ENCODE measurements at regions not wholly inside any gene's neighbourhood (a gene's known extent, or its start where the extent isn't known, plus 50 kb on each side); places are given as distances from the start of the nearest gene placed in this dataset.

- no peaks in the 10 kb centered on the region for H3K9me3 Mint-ChIP-seq (ENCODE audit: unreplicated experiment)
- BruUV-seq (replicated peaks) = no TSS peak
- H3K4me1 Mint-ChIP-seq (ENCODE audit: low read depth, unreplicated experiment) = peaks cover 9% of the 10 kb centered on the region
- H3K4me3 ChIP-seq (ENCODE audit: low read depth, low read length) = no peak overlapping the region
- TF ChIP-seq CTCF (IDR thresholded peaks at IDR 0.05; ENCODE audit: insufficient read depth in 1 of 2, low read depth in 1 of 2, low read length in 1 of 2, severe bottlenecking in 1 of 2, unreplicated experiment in 1 of 2) = no peak
- no peaks in the 10 kb centered on the region for H3K36me3 ChIP-seq (ENCODE audit: control insufficient read depth, insufficient read depth, low read length)
- H3K36me3 Mint-ChIP-seq (ENCODE audit: insufficient read depth, unreplicated experiment) = no peaks in the 10 kb centered on the region
- DNase-seq = no peak
- ChIA-PET POLR2A (no interaction called here), CTCF (no interaction called here)
- no peak overlapping the region for H3K4me3 Mint-ChIP-seq (ENCODE audit: unreplicated experiment)
- H3K9me3 ChIP-seq = no peaks in the 10 kb centered on the region
- no peak overlapping the region for H3K27ac Mint-ChIP-seq (ENCODE audit: unreplicated experiment)
- no peaks in the 10 kb centered on the region for H3K27me3 ChIP-seq (replicated peaks; ENCODE audit: control insufficient read depth, insufficient read depth, low read length)
- no peaks in the 10 kb centered on the region for H3K27me3 Mint-ChIP-seq (ENCODE audit: insufficient read depth, unreplicated experiment)
- 0 out of 2 replicates have a peak, but pooled peaks cover 3% of the 10 kb centered on the region for H3K4me1 ChIP-seq
- intact Hi-C loops (cut with micrococcal nuclease; ENCODE audit: unreplicated experiment) = no loop called here
Observed at GRCh38 chr5:84863020-84863419, 478.3 kb upstream of the EDIL3 start.

- no peak for TF ChIP-seq CTCF (IDR thresholded peaks at IDR 0.05; ENCODE audit: insufficient read depth in 1 of 2, low read depth in 1 of 2, low read length in 1 of 2, severe bottlenecking in 1 of 2, unreplicated experiment in 1 of 2)
- H3K36me3 Mint-ChIP-seq (ENCODE audit: insufficient read depth, unreplicated experiment) = no peaks in the 10 kb centered on the region
- POLR2A ChIA-PET = no interaction called here
- Histone ChIP-seq H3K4me3 (ENCODE audit: low read depth, low read length) (no peak overlapping the region), H3K9me3 (no peaks in the 10 kb centered on the region), H3K36me3 (ENCODE audit: control insufficient read depth, insufficient read depth, low read length) (no peaks in the 10 kb centered on the region), H3K27me3 (replicated peaks; ENCODE audit: control insufficient read depth, insufficient read depth, low read length) (no peaks in the 10 kb centered on the region), H3K4me1 (0 out of 2 replicates have a peak, but pooled peaks cover 3% of the 10 kb centered on the region)
- intact Hi-C loops (cut with micrococcal nuclease; ENCODE audit: unreplicated experiment) = no loop called here
- BruUV-seq (replicated peaks) = no TSS peak
- peaks cover 9% of the 10 kb centered on the region for H3K4me1 Mint-ChIP-seq (ENCODE audit: low read depth, unreplicated experiment)
- CTCF ChIA-PET = no interaction called here
- H3K4me3 Mint-ChIP-seq (ENCODE audit: unreplicated experiment) = no peak overlapping the region
- peaks cover 3% of the 10 kb centered on the region for H3K27me3 Mint-ChIP-seq (ENCODE audit: insufficient read depth, unreplicated experiment)
- H3K9me3 Mint-ChIP-seq (ENCODE audit: unreplicated experiment) = no peaks in the 10 kb centered on the region
- no peak for DNase-seq
- H3K27ac Mint-ChIP-seq (ENCODE audit: unreplicated experiment) = no peak overlapping the region
Observed at GRCh38 chr5:84862132-84862531, 477.5 kb upstream of the EDIL3 start.

GRCh38 chr5:84861306-84861705 is 476.6 kb upstream of the EDIL3 start:
- Mint-ChIP-seq H3K9me3 (ENCODE audit: unreplicated experiment) (no peaks in the 10 kb centered on the region), H3K4me3 (ENCODE audit: unreplicated experiment) (no peak overlapping the region), H3K27ac (ENCODE audit: unreplicated experiment) (no peak overlapping the region), H3K36me3 (ENCODE audit: insufficient read depth, unreplicated experiment) (no peaks in the 10 kb centered on the region), H3K27me3 (ENCODE audit: insufficient read depth, unreplicated experiment) (peaks cover 3% of the 10 kb centered on the region), H3K4me1 (ENCODE audit: low read depth, unreplicated experiment) (peaks cover 9% of the 10 kb centered on the region)
- Histone ChIP-seq H3K4me1 (0 out of 2 replicates have a peak, but pooled peaks cover 3% of the 10 kb centered on the region), H3K27me3 (replicated peaks; ENCODE audit: control insufficient read depth, insufficient read depth, low read length) (no peaks in the 10 kb centered on the region), H3K4me3 (ENCODE audit: low read depth, low read length) (no peak overlapping the region), H3K9me3 (no peaks in the 10 kb centered on the region), H3K36me3 (ENCODE audit: control insufficient read depth, insufficient read depth, low read length) (no peaks in the 10 kb centered on the region)
- intact Hi-C loops (cut with micrococcal nuclease; ENCODE audit: unreplicated experiment) = no loop called here
- TF ChIP-seq CTCF (IDR thresholded peaks at IDR 0.05; ENCODE audit: insufficient read depth in 1 of 2, low read depth in 1 of 2, low read length in 1 of 2, severe bottlenecking in 1 of 2, unreplicated experiment in 1 of 2) = no peak
- ChIA-PET POLR2A (no interaction called here), CTCF (no interaction called here)
- no TSS peak for BruUV-seq (replicated peaks)
- DNase-seq = no peak
